ENCODE measurements at regions not wholly inside any gene's neighbourhood (a gene's known extent, or its start where the extent isn't known, plus 50 kb on each side); places are given as distances from the start of the nearest gene placed in this dataset.
"Not testable (repeated sequence)": the region's sequence is repeated elsewhere in the genome, so short reads cannot be mapped to it uniquely, and the experiment has no call there.

DNA sequence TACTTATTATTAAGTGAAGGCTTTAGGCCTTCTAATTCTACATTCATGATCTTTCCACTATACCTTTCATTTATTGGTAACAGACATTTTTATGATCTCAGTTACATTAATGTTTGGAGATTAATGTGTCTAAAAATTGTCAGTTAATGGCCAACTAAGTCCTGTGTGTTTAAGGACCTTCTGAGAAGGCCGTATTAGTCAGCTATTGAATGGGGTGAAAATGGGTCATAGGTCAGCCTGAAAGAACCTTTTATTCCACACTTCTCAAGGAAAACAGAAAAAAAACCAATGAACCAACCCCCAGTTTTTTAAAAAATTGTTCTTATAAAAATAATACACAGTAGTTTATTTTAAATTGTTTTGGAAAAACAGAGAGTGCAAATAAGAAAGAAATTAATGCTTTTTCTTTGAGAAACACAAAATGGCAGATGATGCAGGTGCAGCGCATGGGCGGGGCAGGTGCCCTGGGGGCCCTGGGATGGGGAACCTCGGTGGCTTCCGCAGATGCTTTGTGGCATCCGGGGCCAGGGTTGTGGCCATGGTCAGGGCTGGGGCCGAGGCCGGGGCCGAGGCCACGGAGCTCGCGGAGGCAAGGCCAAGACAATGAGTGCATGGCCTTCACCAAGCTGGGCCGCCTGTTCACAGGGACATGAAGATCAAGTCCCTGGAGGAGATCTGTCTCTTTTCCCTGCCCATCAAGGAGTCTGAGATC lies 141.9 kb downstream of the SPATA31D1 start:
- Histone ChIP-seq H3K27me3 (ENCODE audit: control insufficient read depth in 3 of 3, insufficient read depth in 3 of 3, low read length in 3 of 3) (no peaks in the 10 kb centered on the region), H3K9ac (ENCODE audit: low read depth in 1 of 3, low read length in 3 of 3) (no peak overlapping the region), H3K27ac (ENCODE audit: low read depth, low read length) (no peak overlapping the region), H3K36me3 (ENCODE audit: control insufficient read depth in 3 of 3, insufficient read depth in 3 of 3, low read length in 3 of 3) (no peaks in the 10 kb centered on the region), H3K9me3 (ENCODE audit: control insufficient read depth in 3 of 3, low read length in 3 of 3) (no peaks in the 10 kb centered on the region), H3K4me1 (ENCODE audit: control insufficient read depth in 3 of 3, insufficient read depth in 3 of 3, low read length in 3 of 3) (no peaks in the 10 kb centered on the region), H3K4me3 (ENCODE audit: low read length in 3 of 3) (no peak overlapping the region)

DNA sequence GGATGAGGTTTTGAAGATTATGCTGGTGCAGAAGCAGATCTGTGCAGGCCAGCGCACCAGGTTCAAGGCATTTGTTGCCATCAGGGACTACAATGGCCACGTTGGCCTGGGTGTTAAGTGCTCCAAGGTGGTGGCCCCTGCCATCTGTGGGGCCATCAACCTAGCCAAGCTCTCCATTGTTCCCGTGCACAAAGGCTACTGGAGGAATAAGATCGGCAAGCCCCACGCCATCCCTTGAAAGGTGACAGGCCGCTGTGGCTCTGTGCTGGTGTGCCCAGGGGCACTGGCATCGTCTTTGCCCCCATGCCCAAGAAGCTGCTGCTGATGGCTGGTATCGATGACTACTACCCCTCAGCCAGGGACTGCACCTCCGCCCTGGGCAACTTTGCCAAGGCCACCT lies 142.5 kb downstream of the SPATA31D1 start:
- no peaks in the 10 kb centered on the region for H3K4me1 ChIP-seq (ENCODE audit: control insufficient read depth in 3 of 3, insufficient read depth in 3 of 3, low read length in 3 of 3)
- no peak overlapping the region for H3K9ac ChIP-seq (ENCODE audit: low read depth in 1 of 3, low read length in 3 of 3)
- no peaks in the 10 kb centered on the region for H3K9me3 ChIP-seq (ENCODE audit: control insufficient read depth in 3 of 3, low read length in 3 of 3)
- H3K36me3 ChIP-seq (ENCODE audit: control insufficient read depth in 3 of 3, insufficient read depth in 3 of 3, low read length in 3 of 3): no peaks in the 10 kb centered on the region
- no peak overlapping the region for H3K27ac ChIP-seq (ENCODE audit: low read depth, low read length)
- H3K27me3 ChIP-seq (ENCODE audit: control insufficient read depth in 3 of 3, insufficient read depth in 3 of 3, low read length in 3 of 3): no peaks in the 10 kb centered on the region
- H3K4me3 ChIP-seq (ENCODE audit: low read length in 3 of 3): no peak overlapping the region

DNA sequence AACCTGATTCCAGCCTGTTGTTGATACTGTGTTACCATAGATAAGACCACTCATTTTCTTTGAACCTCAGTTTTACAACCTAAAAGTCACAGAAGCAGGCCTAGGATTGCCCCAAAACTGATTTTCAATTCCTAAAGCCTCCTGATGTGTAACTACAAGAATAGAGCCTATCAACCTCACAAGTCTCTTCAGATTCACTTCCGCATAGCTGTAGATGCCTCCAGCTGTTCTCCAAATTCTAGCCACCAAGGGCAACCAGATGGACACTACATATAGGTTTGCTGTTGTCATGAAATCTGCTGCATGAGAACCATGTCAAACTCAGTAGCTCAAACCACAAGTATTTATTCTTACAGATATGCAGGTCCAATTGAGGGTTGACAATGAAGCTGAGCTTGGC lies 143.5 kb downstream of the SPATA31D1 start:
- no peak overlapping the region for H3K27ac ChIP-seq (ENCODE audit: low read depth, low read length)
- H3K36me3 ChIP-seq (ENCODE audit: control insufficient read depth in 3 of 3, insufficient read depth in 3 of 3, low read length in 3 of 3): no peaks in the 10 kb centered on the region
- H3K9me3 ChIP-seq (ENCODE audit: control insufficient read depth in 3 of 3, low read length in 3 of 3): no peaks in the 10 kb centered on the region
- H3K9ac ChIP-seq (ENCODE audit: low read depth in 1 of 3, low read length in 3 of 3): no peak overlapping the region
- H3K4me3 ChIP-seq (ENCODE audit: low read length in 3 of 3): no peak overlapping the region
- H3K4me1 ChIP-seq (ENCODE audit: control insufficient read depth in 3 of 3, insufficient read depth in 3 of 3, low read length in 3 of 3): no peaks in the 10 kb centered on the region
- no peaks in the 10 kb centered on the region for H3K27me3 ChIP-seq (ENCODE audit: control insufficient read depth in 3 of 3, insufficient read depth in 3 of 3, low read length in 3 of 3)

DNA sequence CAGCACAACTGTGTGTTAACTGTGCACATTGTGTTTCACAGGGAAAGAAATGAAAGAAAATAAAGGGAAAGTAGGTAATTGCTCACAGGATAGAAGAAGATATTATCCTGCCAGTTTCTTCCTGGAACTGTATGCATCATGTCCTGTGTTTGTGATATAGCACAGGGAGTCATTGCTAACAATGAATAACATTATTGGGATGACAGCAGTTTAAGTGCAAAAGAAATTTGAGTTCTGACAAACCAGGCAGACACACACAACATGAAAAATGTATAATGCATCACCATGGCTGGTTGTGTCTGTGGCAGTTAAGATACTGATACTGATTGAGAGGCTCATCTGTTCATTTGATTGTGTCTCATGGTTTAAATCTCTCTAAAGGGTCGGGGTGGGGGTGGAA lies 145.4 kb downstream of the SPATA31D1 start:
- no peak overlapping the region for H3K27ac ChIP-seq (ENCODE audit: low read depth, low read length)
- no peak overlapping the region for H3K9ac ChIP-seq (ENCODE audit: low read depth in 1 of 3, low read length in 3 of 3)
- H3K4me3 ChIP-seq (ENCODE audit: low read length in 3 of 3): no peak overlapping the region
- no peaks in the 10 kb centered on the region for H3K4me1 ChIP-seq (ENCODE audit: control insufficient read depth in 3 of 3, insufficient read depth in 3 of 3, low read length in 3 of 3)
- H3K9me3 ChIP-seq (ENCODE audit: control insufficient read depth in 3 of 3, low read length in 3 of 3): no peaks in the 10 kb centered on the region
- no peaks in the 10 kb centered on the region for H3K27me3 ChIP-seq (ENCODE audit: control insufficient read depth in 3 of 3, insufficient read depth in 3 of 3, low read length in 3 of 3)
- H3K36me3 ChIP-seq (ENCODE audit: control insufficient read depth in 3 of 3, insufficient read depth in 3 of 3, low read length in 3 of 3): no peaks in the 10 kb centered on the region

DNA sequence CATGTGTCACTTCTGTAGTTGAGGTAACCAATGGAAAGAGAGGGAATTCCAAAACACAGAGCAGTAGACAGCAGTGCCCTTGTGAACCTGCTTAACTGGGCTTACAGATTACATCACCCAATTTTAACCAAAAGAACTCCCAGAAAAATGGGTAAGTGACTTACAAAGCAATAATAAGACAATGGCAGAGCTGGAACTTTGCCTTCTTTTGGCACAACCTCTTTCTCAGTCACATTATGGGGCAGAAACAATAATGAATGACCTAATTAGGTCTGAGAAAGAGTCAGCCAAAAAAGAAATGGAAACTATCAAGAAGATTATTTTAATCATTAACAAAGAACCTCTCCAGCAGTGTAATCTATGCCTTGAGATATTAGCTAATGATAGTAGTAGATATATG lies 146.5 kb downstream of the SPATA31D1 start:
- Histone ChIP-seq H3K9me3 (ENCODE audit: control insufficient read depth in 3 of 3, low read length in 3 of 3) (no peaks in the 10 kb centered on the region), H3K4me1 (ENCODE audit: control insufficient read depth in 3 of 3, insufficient read depth in 3 of 3, low read length in 3 of 3) (no peaks in the 10 kb centered on the region), H3K36me3 (ENCODE audit: control insufficient read depth in 3 of 3, insufficient read depth in 3 of 3, low read length in 3 of 3) (no peaks in the 10 kb centered on the region), H3K27ac (ENCODE audit: low read depth, low read length) (no peak overlapping the region), H3K9ac (ENCODE audit: low read depth in 1 of 3, low read length in 3 of 3) (no peak overlapping the region), H3K27me3 (ENCODE audit: control insufficient read depth in 3 of 3, insufficient read depth in 3 of 3, low read length in 3 of 3) (no peaks in the 10 kb centered on the region), H3K4me3 (ENCODE audit: low read length in 3 of 3) (no peak overlapping the region)

DNA sequence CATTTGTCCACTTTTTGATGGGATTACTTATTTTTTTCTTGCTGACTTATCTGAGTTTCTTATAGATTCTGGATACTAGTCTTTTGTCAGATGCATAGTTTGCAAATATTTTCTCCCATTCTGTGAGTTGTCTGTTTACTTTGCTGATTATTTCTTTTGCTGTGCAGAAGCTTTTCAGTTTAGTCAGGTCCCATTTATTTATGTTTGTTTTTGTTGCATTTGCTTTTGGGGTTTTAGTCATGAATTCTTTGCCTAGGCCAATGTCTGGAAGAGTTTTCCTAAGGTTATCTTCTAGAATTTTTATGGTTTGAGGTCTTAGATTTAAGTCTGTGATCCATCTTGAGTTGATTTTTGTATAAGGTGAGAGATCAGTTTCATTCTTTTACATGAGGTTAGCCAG lies 149.5 kb downstream of the SPATA31D1 start:
- not testable (repeated sequence) for H3K4me3 ChIP-seq (ENCODE audit: low read length in 3 of 3); H3K4me1 ChIP-seq (ENCODE audit: control insufficient read depth in 3 of 3, insufficient read depth in 3 of 3, low read length in 3 of 3)

DNA sequence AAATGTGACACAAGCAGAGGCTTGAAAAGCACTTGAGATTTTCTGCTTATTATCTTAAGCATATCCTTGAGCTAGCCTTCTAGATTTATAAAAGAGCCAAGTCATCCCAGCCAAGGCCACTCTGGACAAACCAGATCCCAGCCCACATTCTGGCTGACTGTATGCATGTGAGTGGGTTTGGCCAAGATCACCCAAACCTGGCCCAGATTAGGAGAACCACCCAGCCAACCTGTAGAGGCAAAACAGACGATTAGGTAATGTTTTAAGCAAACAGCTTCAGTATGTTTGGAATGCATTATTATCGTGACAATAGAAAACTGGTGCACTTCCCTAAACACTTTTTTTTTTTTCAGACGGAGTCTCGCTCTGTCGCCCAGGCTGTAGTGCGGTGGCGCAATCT lies 151.9 kb downstream of the SPATA31D1 start:
- Histone ChIP-seq H3K27me3 (ENCODE audit: control insufficient read depth in 3 of 3, insufficient read depth in 3 of 3, low read length in 3 of 3) (no peaks in the 10 kb centered on the region), H3K9ac (ENCODE audit: low read depth in 1 of 3, low read length in 3 of 3) (no peak overlapping the region), H3K9me3 (ENCODE audit: control insufficient read depth in 3 of 3, low read length in 3 of 3) (no peaks in the 10 kb centered on the region), H3K36me3 (ENCODE audit: control insufficient read depth in 3 of 3, insufficient read depth in 3 of 3, low read length in 3 of 3) (no peaks in the 10 kb centered on the region), H3K4me3 (ENCODE audit: low read length in 3 of 3) (no peak overlapping the region), H3K4me1 (ENCODE audit: control insufficient read depth in 3 of 3, insufficient read depth in 3 of 3, low read length in 3 of 3) (no peaks in the 10 kb centered on the region), H3K27ac (ENCODE audit: low read depth, low read length) (no peak overlapping the region)

More for the DNA sequence above, 149.5 kb downstream of the SPATA31D1 start:
- H3K27ac ChIP-seq (ENCODE audit: low read depth, low read length); H3K9ac ChIP-seq (ENCODE audit: low read depth in 1 of 3, low read length in 3 of 3); H3K27me3 ChIP-seq (ENCODE audit: control insufficient read depth in 3 of 3, insufficient read depth in 3 of 3, low read length in 3 of 3); H3K36me3 ChIP-seq (ENCODE audit: control insufficient read depth in 3 of 3, insufficient read depth in 3 of 3, low read length in 3 of 3); H3K9me3 ChIP-seq (ENCODE audit: control insufficient read depth in 3 of 3, low read length in 3 of 3): not testable (repeated sequence)

DNA sequence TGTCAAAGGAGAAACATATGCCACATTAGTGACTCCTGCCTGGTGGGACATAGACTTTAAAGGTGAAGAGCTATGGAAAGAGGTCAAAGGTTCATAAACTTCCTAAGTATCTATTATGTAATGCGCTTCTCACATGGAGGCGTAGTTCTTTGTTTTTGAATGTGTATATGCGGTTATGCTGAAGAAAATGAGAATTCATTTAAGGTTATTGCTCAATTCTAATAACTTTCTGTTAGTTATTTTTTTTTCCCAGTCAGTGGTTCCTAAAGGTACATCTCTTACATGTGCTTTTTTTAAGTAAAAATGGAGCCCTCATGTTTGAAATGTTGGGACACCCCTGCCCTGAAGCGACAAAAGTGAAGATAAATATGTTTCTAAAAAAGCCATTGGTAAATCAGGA lies 156.2 kb downstream of the SPATA31D1 start:
- Histone ChIP-seq H3K4me1 (ENCODE audit: control insufficient read depth in 3 of 3, insufficient read depth in 3 of 3, low read length in 3 of 3) (no peaks in the 10 kb centered on the region), H3K9me3 (ENCODE audit: control insufficient read depth in 3 of 3, low read length in 3 of 3) (no peaks in the 10 kb centered on the region), H3K27ac (ENCODE audit: low read depth, low read length) (no peak overlapping the region), H3K4me3 (ENCODE audit: low read length in 3 of 3) (no peak overlapping the region), H3K27me3 (ENCODE audit: control insufficient read depth in 3 of 3, insufficient read depth in 3 of 3, low read length in 3 of 3) (no peaks in the 10 kb centered on the region), H3K36me3 (ENCODE audit: control insufficient read depth in 3 of 3, insufficient read depth in 3 of 3, low read length in 3 of 3) (no peaks in the 10 kb centered on the region), H3K9ac (ENCODE audit: low read depth in 1 of 3, low read length in 3 of 3) (no peak overlapping the region)

DNA sequence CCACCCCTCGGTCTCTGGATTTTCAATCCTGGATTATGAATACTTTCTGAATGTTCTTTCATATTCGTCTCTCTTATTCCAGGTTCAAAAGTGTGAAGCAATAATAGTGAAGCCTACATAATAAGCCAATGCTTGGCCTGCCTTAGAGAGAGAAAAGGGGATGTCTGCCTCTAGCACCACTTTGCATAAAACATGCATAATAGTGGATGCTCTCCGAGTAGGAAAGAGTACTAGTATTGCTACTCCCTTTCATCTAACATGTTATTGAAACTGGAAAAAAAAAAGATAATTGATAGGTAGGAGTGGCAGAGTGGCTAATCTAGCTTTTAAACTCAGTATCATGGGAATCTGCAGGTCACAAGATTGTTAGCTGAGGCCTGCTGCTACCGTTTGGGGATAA lies 158.1 kb downstream of the SPATA31D1 start:
- Histone ChIP-seq H3K27ac (ENCODE audit: low read depth, low read length) (no peak overlapping the region), H3K9ac (ENCODE audit: low read depth in 1 of 3, low read length in 3 of 3) (no peak overlapping the region), H3K4me3 (ENCODE audit: low read length in 3 of 3) (no peak overlapping the region), H3K27me3 (ENCODE audit: control insufficient read depth in 3 of 3, insufficient read depth in 3 of 3, low read length in 3 of 3) (no peaks in the 10 kb centered on the region), H3K9me3 (ENCODE audit: control insufficient read depth in 3 of 3, low read length in 3 of 3) (no peaks in the 10 kb centered on the region), H3K36me3 (ENCODE audit: control insufficient read depth in 3 of 3, insufficient read depth in 3 of 3, low read length in 3 of 3) (no peaks in the 10 kb centered on the region), H3K4me1 (ENCODE audit: control insufficient read depth in 3 of 3, insufficient read depth in 3 of 3, low read length in 3 of 3) (no peaks in the 10 kb centered on the region)

DNA sequence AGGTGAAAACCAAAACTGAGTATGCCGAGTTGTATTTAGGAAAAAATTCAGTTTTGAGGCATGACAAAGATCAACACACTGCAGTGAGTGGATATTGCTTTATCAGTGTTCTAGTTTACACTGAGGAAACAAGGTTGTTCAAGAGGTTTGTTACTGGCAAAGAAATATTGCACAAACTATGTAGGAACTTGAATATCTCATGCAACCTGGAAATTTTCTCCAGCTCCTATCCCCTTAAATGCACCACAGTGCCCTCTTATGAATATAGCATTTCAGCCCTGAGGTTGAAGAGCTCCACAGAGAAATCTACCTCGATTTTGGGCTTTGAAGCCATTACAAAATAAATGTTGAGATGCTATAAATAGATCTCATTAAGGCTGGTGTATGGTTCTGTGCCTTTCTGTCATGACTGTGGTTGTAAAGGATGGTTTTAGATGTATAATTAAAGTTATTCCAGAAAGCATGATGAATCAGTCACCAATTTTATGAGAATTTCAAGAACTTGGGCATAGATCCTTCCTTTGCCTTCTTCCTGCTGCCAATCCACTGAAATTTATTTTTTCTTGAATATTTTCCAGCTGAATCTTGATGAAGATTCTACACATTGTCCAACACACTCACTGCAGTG lies 159.3 kb downstream of the SPATA31D1 start:
- H3K4me3 ChIP-seq (ENCODE audit: low read length in 3 of 3): no peak overlapping the region
- no peaks in the 10 kb centered on the region for H3K36me3 ChIP-seq (ENCODE audit: control insufficient read depth in 3 of 3, insufficient read depth in 3 of 3, low read length in 3 of 3)
- no peaks in the 10 kb centered on the region for H3K9me3 ChIP-seq (ENCODE audit: control insufficient read depth in 3 of 3, low read length in 3 of 3)
- H3K27me3 ChIP-seq (ENCODE audit: control insufficient read depth in 3 of 3, insufficient read depth in 3 of 3, low read length in 3 of 3): no peaks in the 10 kb centered on the region
- no peak overlapping the region for H3K27ac ChIP-seq (ENCODE audit: low read depth, low read length)
- no peak overlapping the region for H3K9ac ChIP-seq (ENCODE audit: low read depth in 1 of 3, low read length in 3 of 3)
- H3K4me1 ChIP-seq (ENCODE audit: control insufficient read depth in 3 of 3, insufficient read depth in 3 of 3, low read length in 3 of 3): no peaks in the 10 kb centered on the region

All from skeletal muscle tissue (tissue), 3 donors.